GM23338 (cell line): ENCODE measurements at regions not wholly inside any gene's neighbourhood (a gene's known extent, or its start where the extent isn't known, plus 50 kb on each side); places are given as distances from the start of the nearest gene placed in this dataset.

ENCODE experiments used
- ATAC-seq: fragments of 200-7000 bp; cut with Tn5 transposase; 3 replicates; pipeline ENCODE4 v1.9.1; 2020
- DNase-seq: peaks from one replicate; pipeline ENCODE4 v3.0.0-alpha.2; 2015; ENCODE audit warnings: low spot score
- H2AFZ ChIP-seq: fragments of 200-600 bp; sonication (generic); 2 replicates; pipeline ENCODE4 v1.8.0; 2016; ENCODE audit warnings: antibody characterized with exemption, mild to moderate bottlenecking, moderate library complexity
- H3F3A ChIP-seq: fragments of 200-600 bp; sonication (generic); replicated peaks from 2 replicates; pipeline ENCODE4 v1.8.0; 2017; ENCODE audit warnings: antibody characterized with exemption, mixed run types, low read depth
- H3K27ac ChIP-seq: fragments of 200-600 bp; sonication (generic); 2 replicates; pipeline ENCODE4 v1.6.1; 2016; ENCODE audit warnings: low read depth
- H3K27me3 ChIP-seq: fragments of 200-600 bp; sonication (generic); 2 replicates; pipeline ENCODE4 v1.8.0; 2016; ENCODE audit warnings: mild to moderate bottlenecking, mixed run types, moderate library complexity; ENCODE audit not compliant: insufficient read depth
- H3K36me3 ChIP-seq: fragments of 200-600 bp; sonication (generic); 2 replicates; pipeline ENCODE4 v1.8.0; 2016; ENCODE audit warnings: mild to moderate bottlenecking; ENCODE audit not compliant: insufficient read depth
- H3K4me1 ChIP-seq: fragments of 200-600 bp; sonication (generic); 2 replicates; pipeline ENCODE4 v1.8.0; 2016; ENCODE audit warnings: mild to moderate bottlenecking, moderate library complexity; ENCODE audit not compliant: insufficient read depth
- H3K4me2 ChIP-seq: fragments of 200-600 bp; sonication (generic); 2 replicates; pipeline ENCODE4 v1.7.1; 2017; ENCODE audit warnings: mixed run types
- H3K4me3 ChIP-seq: fragments of 200-600 bp; sonication (generic); 2 replicates; pipeline ENCODE4 v1.6.1; 2016; ENCODE audit warnings: mixed run types
- H3K79me2 ChIP-seq: fragments of 200-600 bp; sonication (generic); replicated peaks from 2 replicates; pipeline ENCODE4 v1.8.0; 2017; ENCODE audit warnings: mild to moderate bottlenecking; ENCODE audit not compliant: insufficient read depth
- H3K9me2 ChIP-seq: fragments of 200-600 bp; sonication (generic); 2 replicates; pipeline ENCODE4 v1.8.0; 2017; ENCODE audit not compliant: insufficient read depth
- H4K20me1 ChIP-seq: fragments of 200-600 bp; sonication (generic); replicated peaks from 2 replicates; pipeline ENCODE4 v1.8.0; 2017; ENCODE audit warnings: mild to moderate bottlenecking; ENCODE audit not compliant: insufficient read depth
- H3K27ac Mint-ChIP-seq: 2 replicates; pipeline ENCODE4 v1.8.0; 2020; ENCODE audit warnings: inconsistent platforms, mild to moderate bottlenecking, moderate library complexity, mixed read lengths
- H3K27me3 Mint-ChIP-seq: 3 replicates; pipeline ENCODE4 v1.8.0; 2022; ENCODE audit warnings: low read depth, mild to moderate bottlenecking, moderate library complexity, mixed read lengths, inconsistent platforms; ENCODE audit not compliant: insufficient read depth, poor library complexity
- H3K36me3 Mint-ChIP-seq: 3 replicates; pipeline ENCODE4 v1.8.0; 2021; ENCODE audit warnings: low read depth, mild to moderate bottlenecking, inconsistent platforms, moderate library complexity, mixed read lengths
- H3K4me1 Mint-ChIP-seq: 3 replicates; pipeline ENCODE4 v1.8.0; 2020; ENCODE audit warnings: mild to moderate bottlenecking, inconsistent platforms, mixed read lengths
- H3K4me3 Mint-ChIP-seq: 3 replicates; pipeline ENCODE4 v1.8.0; 2021; ENCODE audit warnings: moderate library complexity, mild to moderate bottlenecking, inconsistent platforms, mixed read lengths
- H3K9me3 Mint-ChIP-seq: 3 replicates; pipeline ENCODE4 v1.8.0; 2020; ENCODE audit warnings: moderate library complexity, mild to moderate bottlenecking, inconsistent platforms, mixed read lengths
- CREB1 ChIP-seq: fragments of 250-450 bp; sonication (Bioruptor Pico); IDR thresholded peaks from 2 replicates; pipeline ENCODE4 v1.5.0; 2020; ENCODE audit warnings: low read depth, mild to moderate bottlenecking, moderate library complexity
- CTCF ChIP-seq, 2 experiments: fragments of 200-600 bp in 1 of 2; sonication (generic) in 1 of 2; conservative IDR thresholded peaks; 2 replicates each; pipeline versions ENCODE4 v1.5.1 to v1.6.1; 2016 to 2017; ENCODE audit warnings: antibody characterized with exemption in 2 of 2, low read depth in 2 of 2, mild to moderate bottlenecking in 2 of 2, moderate library complexity in 1 of 2
- ETS1 ChIP-seq: IDR thresholded peaks from 2 replicates; pipeline ENCODE4 v1.6.1; 2016; ENCODE audit warnings: antibody characterized with exemption
- EZH2 ChIP-seq: fragments of 200-600 bp; sonication (generic); IDR thresholded peaks from one replicate; pipeline ENCODE4 v1.8.0; 2017; ENCODE audit warnings: antibody characterized with exemption, mild to moderate bottlenecking, low read depth; ENCODE audit not compliant: unreplicated experiment
- EZH2phosphoT487 ChIP-seq: fragments of 200-600 bp; sonication (generic); IDR thresholded peaks from one replicate; pipeline ENCODE4 v1.8.1; 2018; ENCODE audit warnings: antibody characterized with exemption; ENCODE audit not compliant: unreplicated experiment
- JUNB ChIP-seq: IDR thresholded peaks from one replicate; pipeline ENCODE4 v1.6.1; 2016; ENCODE audit warnings: antibody characterized with exemption; ENCODE audit not compliant: unreplicated experiment
- NANOG ChIP-seq: IDR thresholded peaks from 2 replicates; pipeline ENCODE4 v1.6.1; 2016; ENCODE audit warnings: antibody characterized with exemption, borderline replicate concordance
- POLR2AphosphoS5 ChIP-seq: IDR thresholded peaks from 2 replicates; pipeline ENCODE4 v1.6.1; 2016; ENCODE audit warnings: antibody characterized with exemption, low read depth
- STAT1 ChIP-seq: IDR thresholded peaks from one replicate; pipeline ENCODE4 v1.6.1; 2016; ENCODE audit warnings: antibody characterized with exemption; ENCODE audit not compliant: unreplicated experiment
- ZNF114 ChIP-seq: fragments of 250-450 bp; sonication (Bioruptor Pico); IDR thresholded peaks from 2 replicates; pipeline ENCODE4 v1.5.0; 2020; ENCODE audit warnings: mild to moderate bottlenecking, moderate library complexity
- ZNF331 ChIP-seq: fragments of 250-450 bp; sonication (Bioruptor Pico); IDR thresholded peaks from 2 replicates; pipeline ENCODE4 v1.5.0; 2020; ENCODE audit warnings: low read depth, mild to moderate bottlenecking, moderate library complexity
- TF ChIP-seq, protein P1 (sequence below): fragments of 250-450 bp; sonication (Bioruptor Pico); IDR thresholded peaks from 2 replicates; pipeline ENCODE4 v1.5.0; 2020; ENCODE audit warnings: mild to moderate bottlenecking, moderate library complexity
- TF ChIP-seq, protein P2 (sequence below): IDR thresholded peaks from one replicate; pipeline ENCODE4 v1.6.1; 2018; ENCODE audit warnings: antibody characterized with exemption; ENCODE audit not compliant: unreplicated experiment

- no peaks in the 10 kb centered on the region for H3K36me3 Mint-ChIP-seq
- H3K4me3 Mint-ChIP-seq: no peak overlapping the region
- Histone ChIP-seq H3K4me2 (no peak overlapping the region), H3K27me3 (no peaks in the 10 kb centered on the region), H3K36me3 (no peaks in the 10 kb centered on the region), H2AFZ (no peak overlapping the region), H3K9me2 (no peaks in the 10 kb centered on the region; the same call in 1 of the 2 replicates), H3K4me1 (peaks cover 18% of the 10 kb centered on the region), H4K20me1 (no peaks in the 10 kb centered on the region), H3F3A (no peaks in the 10 kb centered on the region), H3K79me2 (no peaks in the 10 kb centered on the region), H3K4me3 (no peak overlapping the region), H3K27ac (no peak overlapping the region)
- DNase-seq: no peak
- ATAC-seq: no peak
- no peak overlapping the region for H3K27ac Mint-ChIP-seq
- peaks cover 4% of the 10 kb centered on the region for H3K27me3 Mint-ChIP-seq
- H3K9me3 Mint-ChIP-seq: no peaks in the 10 kb centered on the region; the same call in 2 of the 3 replicates
- peaks cover 44% of the 10 kb centered on the region for H3K4me1 Mint-ChIP-seq
- TF ChIP-seq ZNF331 (CRISPR knock-in tag) (no peak), EZH2phosphoT487 (no peak), CREB1 (CRISPR knock-in tag) (no peak), CTCF (conservative IDR thresholded peaks at IDR 0.05; ENCODE audit: low read depth in 2 of 2) (no peak), STAT1 (no peak), ZNF114 (CRISPR knock-in tag) (no peak), NANOG (no peak), EZH2 (no peak), POLR2AphosphoS5 (no peak), JUNB (no peak), ETS1 (no peak)
- TF ChIP-seq, protein P1, sequence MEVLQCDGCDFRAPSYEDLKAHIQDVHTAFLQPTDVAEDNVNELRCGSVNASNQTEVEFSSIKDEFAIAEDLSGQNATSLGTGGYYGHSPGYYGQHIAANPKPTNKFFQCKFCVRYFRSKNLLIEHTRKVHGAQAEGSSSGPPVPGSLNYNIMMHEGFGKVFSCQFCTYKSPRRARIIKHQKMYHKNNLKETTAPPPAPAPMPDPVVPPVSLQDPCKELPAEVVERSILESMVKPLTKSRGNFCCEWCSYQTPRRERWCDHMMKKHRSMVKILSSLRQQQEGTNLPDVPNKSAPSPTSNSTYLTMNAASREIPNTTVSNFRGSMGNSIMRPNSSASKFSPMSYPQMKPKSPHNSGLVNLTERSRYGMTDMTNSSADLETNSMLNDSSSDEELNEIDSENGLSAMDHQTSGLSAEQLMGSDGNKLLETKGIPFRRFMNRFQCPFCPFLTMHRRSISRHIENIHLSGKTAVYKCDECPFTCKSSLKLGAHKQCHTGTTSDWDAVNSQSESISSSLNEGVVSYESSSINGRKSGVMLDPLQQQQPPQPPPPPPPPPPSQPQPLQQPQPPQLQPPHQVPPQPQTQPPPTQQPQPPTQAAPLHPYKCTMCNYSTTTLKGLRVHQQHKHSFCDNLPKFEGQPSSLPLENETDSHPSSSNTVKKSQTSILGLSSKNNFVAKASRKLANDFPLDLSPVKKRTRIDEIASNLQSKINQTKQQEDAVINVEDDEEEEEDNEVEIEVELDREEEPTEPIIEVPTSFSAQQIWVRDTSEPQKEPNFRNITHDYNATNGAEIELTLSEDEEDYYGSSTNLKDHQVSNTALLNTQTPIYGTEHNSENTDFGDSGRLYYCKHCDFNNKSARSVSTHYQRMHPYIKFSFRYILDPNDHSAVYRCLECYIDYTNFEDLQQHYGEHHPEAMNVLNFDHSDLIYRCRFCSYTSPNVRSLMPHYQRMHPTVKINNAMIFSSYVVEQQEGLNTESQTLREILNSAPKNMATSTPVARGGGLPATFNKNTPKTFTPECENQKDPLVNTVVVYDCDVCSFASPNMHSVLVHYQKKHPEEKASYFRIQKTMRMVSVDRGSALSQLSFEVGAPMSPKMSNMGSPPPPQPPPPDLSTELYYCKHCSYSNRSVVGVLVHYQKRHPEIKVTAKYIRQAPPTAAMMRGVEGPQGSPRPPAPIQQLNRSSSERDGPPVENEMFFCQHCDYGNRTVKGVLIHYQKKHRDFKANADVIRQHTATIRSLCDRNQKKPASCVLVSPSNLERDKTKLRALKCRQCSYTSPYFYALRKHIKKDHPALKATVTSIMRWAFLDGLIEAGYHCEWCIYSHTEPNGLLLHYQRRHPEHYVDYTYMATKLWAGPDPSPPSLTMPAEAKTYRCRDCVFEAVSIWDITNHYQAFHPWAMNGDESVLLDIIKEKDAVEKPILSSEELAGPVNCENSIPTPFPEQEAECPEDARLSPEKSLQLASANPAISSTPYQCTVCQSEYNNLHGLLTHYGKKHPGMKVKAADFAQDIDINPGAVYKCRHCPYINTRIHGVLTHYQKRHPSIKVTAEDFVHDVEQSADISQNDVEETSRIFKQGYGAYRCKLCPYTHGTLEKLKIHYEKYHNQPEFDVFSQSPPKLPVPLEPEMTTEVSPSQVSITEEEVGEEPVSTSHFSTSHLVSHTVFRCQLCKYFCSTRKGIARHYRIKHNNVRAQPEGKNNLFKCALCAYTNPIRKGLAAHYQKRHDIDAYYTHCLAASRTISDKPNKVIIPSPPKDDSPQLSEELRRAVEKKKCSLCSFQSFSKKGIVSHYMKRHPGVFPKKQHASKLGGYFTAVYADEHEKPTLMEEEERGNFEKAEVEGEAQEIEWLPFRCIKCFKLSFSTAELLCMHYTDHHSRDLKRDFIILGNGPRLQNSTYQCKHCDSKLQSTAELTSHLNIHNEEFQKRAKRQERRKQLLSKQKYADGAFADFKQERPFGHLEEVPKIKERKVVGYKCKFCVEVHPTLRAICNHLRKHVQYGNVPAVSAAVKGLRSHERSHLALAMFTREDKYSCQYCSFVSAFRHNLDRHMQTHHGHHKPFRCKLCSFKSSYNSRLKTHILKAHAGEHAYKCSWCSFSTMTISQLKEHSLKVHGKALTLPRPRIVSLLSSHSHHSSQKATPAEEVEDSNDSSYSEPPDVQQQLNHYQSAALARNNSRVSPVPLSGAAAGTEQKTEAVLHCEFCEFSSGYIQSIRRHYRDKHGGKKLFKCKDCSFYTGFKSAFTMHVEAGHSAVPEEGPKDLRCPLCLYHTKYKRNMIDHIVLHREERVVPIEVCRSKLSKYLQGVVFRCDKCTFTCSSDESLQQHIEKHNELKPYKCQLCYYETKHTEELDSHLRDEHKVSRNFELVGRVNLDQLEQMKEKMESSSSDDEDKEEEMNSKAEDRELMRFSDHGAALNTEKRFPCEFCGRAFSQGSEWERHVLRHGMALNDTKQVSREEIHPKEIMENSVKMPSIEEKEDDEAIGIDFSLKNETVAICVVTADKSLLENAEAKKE: no peak
- TF ChIP-seq, protein P2, sequence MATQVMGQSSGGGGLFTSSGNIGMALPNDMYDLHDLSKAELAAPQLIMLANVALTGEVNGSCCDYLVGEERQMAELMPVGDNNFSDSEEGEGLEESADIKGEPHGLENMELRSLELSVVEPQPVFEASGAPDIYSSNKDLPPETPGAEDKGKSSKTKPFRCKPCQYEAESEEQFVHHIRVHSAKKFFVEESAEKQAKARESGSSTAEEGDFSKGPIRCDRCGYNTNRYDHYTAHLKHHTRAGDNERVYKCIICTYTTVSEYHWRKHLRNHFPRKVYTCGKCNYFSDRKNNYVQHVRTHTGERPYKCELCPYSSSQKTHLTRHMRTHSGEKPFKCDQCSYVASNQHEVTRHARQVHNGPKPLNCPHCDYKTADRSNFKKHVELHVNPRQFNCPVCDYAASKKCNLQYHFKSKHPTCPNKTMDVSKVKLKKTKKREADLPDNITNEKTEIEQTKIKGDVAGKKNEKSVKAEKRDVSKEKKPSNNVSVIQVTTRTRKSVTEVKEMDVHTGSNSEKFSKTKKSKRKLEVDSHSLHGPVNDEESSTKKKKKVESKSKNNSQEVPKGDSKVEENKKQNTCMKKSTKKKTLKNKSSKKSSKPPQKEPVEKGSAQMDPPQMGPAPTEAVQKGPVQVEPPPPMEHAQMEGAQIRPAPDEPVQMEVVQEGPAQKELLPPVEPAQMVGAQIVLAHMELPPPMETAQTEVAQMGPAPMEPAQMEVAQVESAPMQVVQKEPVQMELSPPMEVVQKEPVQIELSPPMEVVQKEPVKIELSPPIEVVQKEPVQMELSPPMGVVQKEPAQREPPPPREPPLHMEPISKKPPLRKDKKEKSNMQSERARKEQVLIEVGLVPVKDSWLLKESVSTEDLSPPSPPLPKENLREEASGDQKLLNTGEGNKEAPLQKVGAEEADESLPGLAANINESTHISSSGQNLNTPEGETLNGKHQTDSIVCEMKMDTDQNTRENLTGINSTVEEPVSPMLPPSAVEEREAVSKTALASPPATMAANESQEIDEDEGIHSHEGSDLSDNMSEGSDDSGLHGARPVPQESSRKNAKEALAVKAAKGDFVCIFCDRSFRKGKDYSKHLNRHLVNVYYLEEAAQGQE: no peak
These were observed 541.2 kb downstream of the QKI start for GRCh38 chr6:163955756-163956155.
